ENCODE measurements at regions not wholly inside any gene's neighbourhood (a gene's known extent, or its start where the extent isn't known, plus 50 kb on each side); places are given as distances from the start of the nearest gene placed in this dataset.

DNA sequence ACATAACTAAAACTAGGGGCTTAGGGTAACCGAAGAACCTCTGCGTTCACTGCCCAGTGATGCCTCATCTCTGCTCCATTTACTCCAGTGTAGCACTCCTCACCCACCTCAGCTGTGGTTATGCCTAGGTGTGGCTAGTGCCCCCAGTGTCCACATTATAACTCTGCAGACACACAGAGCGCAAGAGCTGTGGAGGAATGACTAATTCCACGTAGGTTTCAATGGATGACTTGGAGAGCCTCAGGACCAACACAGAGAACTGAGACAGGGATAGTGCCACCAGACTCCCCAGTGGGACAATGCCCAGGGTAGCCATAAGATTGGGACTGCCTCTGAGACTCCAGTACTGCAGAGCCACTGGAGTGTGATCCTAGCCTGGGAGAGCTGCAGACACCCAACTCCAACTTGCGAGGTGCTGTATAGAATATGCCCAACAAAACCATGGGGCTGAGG, 542.4 kb upstream of the DIPK2B start:
- DNase-seq (ENCODE audit: low read depth): no peak
- H3K4me3 ChIP-seq (ENCODE audit: low read length): no peak overlapping the region
- TF ChIP-seq, protein P1, sequence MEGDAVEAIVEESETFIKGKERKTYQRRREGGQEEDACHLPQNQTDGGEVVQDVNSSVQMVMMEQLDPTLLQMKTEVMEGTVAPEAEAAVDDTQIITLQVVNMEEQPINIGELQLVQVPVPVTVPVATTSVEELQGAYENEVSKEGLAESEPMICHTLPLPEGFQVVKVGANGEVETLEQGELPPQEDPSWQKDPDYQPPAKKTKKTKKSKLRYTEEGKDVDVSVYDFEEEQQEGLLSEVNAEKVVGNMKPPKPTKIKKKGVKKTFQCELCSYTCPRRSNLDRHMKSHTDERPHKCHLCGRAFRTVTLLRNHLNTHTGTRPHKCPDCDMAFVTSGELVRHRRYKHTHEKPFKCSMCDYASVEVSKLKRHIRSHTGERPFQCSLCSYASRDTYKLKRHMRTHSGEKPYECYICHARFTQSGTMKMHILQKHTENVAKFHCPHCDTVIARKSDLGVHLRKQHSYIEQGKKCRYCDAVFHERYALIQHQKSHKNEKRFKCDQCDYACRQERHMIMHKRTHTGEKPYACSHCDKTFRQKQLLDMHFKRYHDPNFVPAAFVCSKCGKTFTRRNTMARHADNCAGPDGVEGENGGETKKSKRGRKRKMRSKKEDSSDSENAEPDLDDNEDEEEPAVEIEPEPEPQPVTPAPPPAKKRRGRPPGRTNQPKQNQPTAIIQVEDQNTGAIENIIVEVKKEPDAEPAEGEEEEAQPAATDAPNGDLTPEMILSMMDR (conservative IDR thresholded peaks at IDR 0.05; ENCODE audit: low read depth, low read length): peak; percentile 33

DNA sequence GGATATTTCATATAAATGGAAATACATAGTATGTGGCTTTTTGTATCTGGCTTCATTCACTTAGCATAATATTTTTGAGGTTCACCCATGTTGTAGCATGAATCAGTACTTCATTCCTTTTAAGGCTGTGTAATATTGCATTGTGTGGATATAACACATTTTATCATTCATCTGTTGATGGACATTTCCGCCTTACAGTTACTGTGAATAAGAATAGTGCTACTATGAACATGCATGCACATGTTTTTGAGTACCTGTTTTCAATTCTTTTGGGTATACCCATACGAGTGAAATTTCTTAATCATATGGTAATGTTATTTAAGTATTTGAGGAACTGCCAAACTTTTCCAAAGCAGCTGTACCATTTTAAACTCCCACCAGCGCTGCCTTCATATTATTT, 539.6 kb upstream of the DIPK2B start:
- no peak for DNase-seq (ENCODE audit: low read depth)
- H3K4me3 ChIP-seq (ENCODE audit: low read length): no peak overlapping the region
- TF ChIP-seq, protein P1 (conservative IDR thresholded peaks at IDR 0.05; ENCODE audit: low read depth, low read length): no peak

DNA sequence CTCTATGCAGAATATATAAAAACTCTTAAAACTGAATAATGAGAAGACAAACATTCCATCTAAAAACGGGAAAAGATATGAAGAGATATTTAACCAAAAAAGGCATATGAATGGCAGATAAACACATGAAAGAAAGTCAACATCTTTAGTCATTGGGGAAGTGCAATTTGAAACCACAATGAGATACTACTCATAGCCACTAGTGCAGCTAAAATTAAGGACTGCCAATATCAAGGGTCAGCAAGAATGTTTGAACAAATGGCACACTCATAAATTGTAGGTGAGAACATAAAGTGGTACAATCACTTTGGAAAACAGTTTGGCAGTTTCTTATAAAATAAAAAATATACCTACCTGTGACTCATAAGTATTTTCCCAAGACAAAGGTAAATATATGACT, 534.9 kb upstream of the DIPK2B start:
- DNase-seq (ENCODE audit: low read depth): no peak
- TF ChIP-seq, protein P1 (conservative IDR thresholded peaks at IDR 0.05; ENCODE audit: low read depth, low read length): no peak
- H3K4me3 ChIP-seq (ENCODE audit: low read length): no peak overlapping the region

DNA sequence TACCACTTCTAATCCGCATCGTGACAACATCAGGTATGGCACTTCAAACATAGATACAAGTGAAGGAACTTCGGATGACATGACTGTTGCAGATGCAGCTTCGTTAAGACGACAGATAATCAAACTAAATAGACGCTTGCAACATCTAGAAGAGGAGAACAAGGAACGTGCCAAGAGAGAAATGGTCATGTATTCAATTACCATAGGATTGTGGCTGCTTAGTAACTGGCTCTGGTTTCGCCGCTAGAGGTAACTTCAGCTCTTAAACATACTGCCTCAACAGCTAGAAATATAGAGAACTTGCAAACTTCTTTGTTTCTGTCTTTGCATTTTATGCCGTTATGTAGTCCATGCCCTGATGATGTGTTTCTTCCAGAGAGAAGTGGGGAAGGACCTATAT, 530.8 kb upstream of the DIPK2B start:
- DNase-seq (ENCODE audit: low read depth): no peak
- no peak overlapping the region for H3K4me3 ChIP-seq (ENCODE audit: low read length)
- TF ChIP-seq, protein P1 (conservative IDR thresholded peaks at IDR 0.05; ENCODE audit: low read depth, low read length): no peak

DNA sequence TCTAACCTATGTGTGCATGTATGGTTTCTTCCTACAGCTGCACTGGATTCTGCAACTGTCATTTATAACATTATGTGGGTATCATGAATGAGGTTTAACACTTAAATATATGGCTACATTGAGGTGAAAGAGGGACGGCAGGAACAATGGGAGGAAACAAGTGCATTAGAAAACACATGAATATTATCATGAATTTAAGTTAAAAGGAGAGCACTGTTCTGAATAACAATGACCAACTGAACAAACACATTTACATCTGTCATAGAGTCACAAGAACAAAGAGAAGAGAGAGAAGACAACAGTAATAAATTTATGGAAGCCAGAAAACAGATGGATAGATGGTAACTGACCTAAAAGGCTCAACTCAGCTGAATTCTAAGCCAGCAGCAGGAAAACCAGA, 527.1 kb upstream of the DIPK2B start:
- no peak for DNase-seq (ENCODE audit: low read depth)
- TF ChIP-seq, protein P1 (conservative IDR thresholded peaks at IDR 0.05; ENCODE audit: low read depth, low read length): no peak
- no peak overlapping the region for H3K4me3 ChIP-seq (ENCODE audit: low read length)

DNA sequence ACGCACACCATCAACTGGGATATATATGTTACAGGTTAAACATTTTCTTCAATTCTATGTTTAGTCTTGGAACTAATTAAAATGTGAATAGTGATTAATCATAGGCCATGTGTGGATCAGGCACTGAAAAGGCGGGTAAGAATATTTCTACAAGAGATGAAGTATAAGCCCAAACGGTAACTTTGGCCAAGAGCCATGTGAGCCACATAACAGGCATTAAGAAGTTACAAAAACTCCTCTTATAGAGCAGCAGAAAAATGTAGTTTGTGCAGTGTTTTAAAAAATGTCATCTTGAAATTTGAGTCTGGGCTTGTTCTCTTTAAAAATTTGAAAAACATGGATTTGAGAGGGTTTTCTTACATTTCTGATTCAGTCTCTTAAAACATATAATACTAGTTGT, 521.8 kb upstream of the DIPK2B start:
- no peak for DNase-seq (ENCODE audit: low read depth)
- H3K4me3 ChIP-seq (ENCODE audit: low read length): no peak overlapping the region
- TF ChIP-seq, protein P1 (conservative IDR thresholded peaks at IDR 0.05; ENCODE audit: low read depth, low read length): no peak

DNA sequence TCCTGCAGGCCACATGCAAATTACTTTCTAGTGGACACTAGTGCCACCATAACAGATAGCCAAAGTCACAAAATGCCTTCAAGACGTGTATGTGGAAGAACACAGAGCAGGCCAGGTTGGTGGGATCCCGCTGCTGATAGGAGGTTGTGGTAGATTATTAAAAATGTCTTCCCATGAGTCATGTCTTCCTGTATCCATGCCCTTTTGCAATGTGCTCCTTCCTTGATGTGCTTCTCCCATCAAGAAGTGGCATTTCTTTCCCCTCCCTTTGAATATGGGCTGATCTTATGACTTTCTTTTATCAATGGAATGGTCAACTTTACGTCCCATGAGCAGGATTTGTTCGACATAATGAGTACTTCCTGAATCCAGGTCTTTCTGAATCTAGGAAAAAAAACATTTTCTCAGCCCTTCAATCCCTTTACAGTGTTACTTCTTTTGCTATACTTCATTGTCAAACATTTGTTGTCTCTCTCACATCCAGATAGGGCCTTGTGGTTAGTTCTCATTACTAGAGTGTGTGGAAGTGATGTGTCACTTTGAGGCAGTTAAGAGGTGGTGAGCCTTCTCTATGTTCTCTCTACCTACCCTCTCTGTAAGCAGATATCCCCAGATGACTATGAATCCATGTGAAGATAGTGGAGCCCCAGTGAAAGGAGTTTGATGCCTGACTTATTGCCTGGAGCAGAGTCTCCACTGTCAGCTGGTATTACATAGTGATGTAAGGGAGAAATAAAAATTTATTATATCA, 519.2 kb upstream of the DIPK2B start:
- H3K4me3 ChIP-seq (ENCODE audit: low read length): no peak overlapping the region
- DNase-seq (ENCODE audit: low read depth): no peak
- TF ChIP-seq, protein P1 (conservative IDR thresholded peaks at IDR 0.05; ENCODE audit: low read depth, low read length): no peak
